ENCODE measurements at regions not wholly inside any gene's neighbourhood (a gene's known extent, or its start where the extent isn't known, plus 50 kb on each side); places are given as distances from the start of the nearest gene placed in this dataset.

DNA sequence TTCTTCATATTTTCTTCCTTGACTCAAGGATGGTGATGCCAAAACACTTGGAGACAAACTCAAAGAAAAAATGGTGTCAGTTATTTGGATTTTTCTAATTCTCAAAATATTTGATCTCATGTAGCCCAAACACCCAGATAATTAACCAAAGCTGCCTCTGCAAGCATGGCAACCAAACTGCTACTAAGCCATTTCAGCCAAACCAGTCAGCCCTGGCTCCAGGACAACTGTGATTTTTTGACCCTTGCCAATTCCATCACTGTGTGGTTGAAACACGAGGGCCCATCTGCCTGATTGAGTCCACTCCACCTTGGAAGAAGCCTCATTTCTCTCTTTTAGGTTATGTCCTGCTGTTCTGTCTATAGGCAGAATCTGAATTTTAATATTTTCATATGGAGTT, 277.4 kb downstream of the BLID start:
- DNase-seq (no peak), ATAC-seq (ENCODE audit: low read depth) (no peak)
- no peak overlapping the region for H3K4me2 ChIP-seq (replicated peaks; ENCODE audit: low read depth, low read length, poor library complexity, severe bottlenecking)
- H3K79me2 ChIP-seq (ENCODE audit: control insufficient read depth, insufficient read depth, low read length), result no peaks in the 10 kb centered on the region
- H3K4me1 ChIP-seq (ENCODE audit: control insufficient read depth in 2 of 2, insufficient read depth in 2 of 2, low read length in 2 of 2), result no peaks in the 10 kb centered on the region
- ChIA-PET POLR2A (no interaction called here), CTCF (no interaction called here)
- intact Hi-C loops (cut with micrococcal nuclease), result no loop called here
- H3K27ac ChIP-seq (ENCODE audit: low read length in 2 of 2), result no peak overlapping the region
- WGBS (ENCODE audit: insufficient coverage), result no CpG with 5 or more reads among the region's 1 CpG
- no peak overlapping the region for H3K27ac Mint-ChIP-seq
- no peak for TF ChIP-seq EZH2 (IDR thresholded peaks at IDR 0.05; ENCODE audit: borderline replicate concordance, insufficient read depth, low read depth, low read length, poor library complexity, severe bottlenecking)
- TF ChIP-seq, protein P1, sequence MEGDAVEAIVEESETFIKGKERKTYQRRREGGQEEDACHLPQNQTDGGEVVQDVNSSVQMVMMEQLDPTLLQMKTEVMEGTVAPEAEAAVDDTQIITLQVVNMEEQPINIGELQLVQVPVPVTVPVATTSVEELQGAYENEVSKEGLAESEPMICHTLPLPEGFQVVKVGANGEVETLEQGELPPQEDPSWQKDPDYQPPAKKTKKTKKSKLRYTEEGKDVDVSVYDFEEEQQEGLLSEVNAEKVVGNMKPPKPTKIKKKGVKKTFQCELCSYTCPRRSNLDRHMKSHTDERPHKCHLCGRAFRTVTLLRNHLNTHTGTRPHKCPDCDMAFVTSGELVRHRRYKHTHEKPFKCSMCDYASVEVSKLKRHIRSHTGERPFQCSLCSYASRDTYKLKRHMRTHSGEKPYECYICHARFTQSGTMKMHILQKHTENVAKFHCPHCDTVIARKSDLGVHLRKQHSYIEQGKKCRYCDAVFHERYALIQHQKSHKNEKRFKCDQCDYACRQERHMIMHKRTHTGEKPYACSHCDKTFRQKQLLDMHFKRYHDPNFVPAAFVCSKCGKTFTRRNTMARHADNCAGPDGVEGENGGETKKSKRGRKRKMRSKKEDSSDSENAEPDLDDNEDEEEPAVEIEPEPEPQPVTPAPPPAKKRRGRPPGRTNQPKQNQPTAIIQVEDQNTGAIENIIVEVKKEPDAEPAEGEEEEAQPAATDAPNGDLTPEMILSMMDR (IDR thresholded peaks at IDR 0.05), result no peak
- H2AFZ ChIP-seq (ENCODE audit: insufficient read depth, low read depth, low read length, poor library complexity, severe bottlenecking), result no peak overlapping the region
- no peaks in the 10 kb centered on the region for H3K4me1 Mint-ChIP-seq
- no peak overlapping the region for H3K4me3 ChIP-seq (ENCODE audit: control extremely low read depth in 1 of 5, extremely low read depth in 1 of 5, insufficient read depth in 1 of 5, low read depth in 2 of 5, low read length in 4 of 5)
- peaks cover 8% of the 10 kb centered on the region for H3K9me3 Mint-ChIP-seq (ENCODE audit: insufficient read depth)
- no peak overlapping the region for H3K9ac ChIP-seq (ENCODE audit: low read length)
- H3K27me3 Mint-ChIP-seq, result no peaks in the 10 kb centered on the region
- H3K27me3 ChIP-seq (replicated peaks in 1 of 4; ENCODE audit: control extremely low read depth in 1 of 4, control insufficient read depth in 3 of 4, insufficient read depth in 4 of 4, low read length in 3 of 4), result peaks cover 0 to 2% (median 0%) of the 10 kb centered on the region in 4 experiments
- peaks cover 0 to 3% (median 2%) of the 10 kb centered on the region in 3 donors for H3K9me3 ChIP-seq (ENCODE audit: control extremely low read depth in 1 of 3, control insufficient read depth in 2 of 3, insufficient read depth in 1 of 3, low read length in 2 of 3)
- H4K20me1 ChIP-seq (ENCODE audit: control insufficient read depth, insufficient read depth, low read length, poor library complexity, severe bottlenecking), result no peaks in the 10 kb centered on the region
- no peaks in the 10 kb centered on the region for H3K36me3 ChIP-seq (replicated peaks in 1 of 2; ENCODE audit: control extremely low read depth in 1 of 2, control insufficient read depth in 1 of 2, extremely low read depth in 1 of 2, insufficient read depth in 2 of 2, low read length in 1 of 2)
- no peak overlapping the region for H3K4me3 Mint-ChIP-seq

DNA sequence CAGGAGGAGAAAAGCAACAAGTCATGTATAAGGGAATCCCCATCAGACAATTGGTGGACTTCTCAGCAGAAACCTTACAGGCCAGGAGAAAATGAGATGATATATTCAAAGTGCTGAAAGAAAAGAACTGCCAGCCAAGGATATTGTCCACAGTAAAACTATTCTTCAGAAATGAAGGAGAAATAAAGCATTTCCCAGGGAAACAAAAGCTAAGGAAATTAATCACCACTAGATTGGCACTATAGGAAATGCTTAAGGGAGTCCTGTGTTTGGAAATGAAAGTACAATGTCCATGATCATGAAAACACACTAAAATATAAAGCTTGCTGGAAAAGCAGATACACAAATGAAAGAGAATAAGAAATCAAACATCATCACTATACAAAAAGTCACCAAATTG, 282.0 kb downstream of the BLID start:
- Histone ChIP-seq H3K36me3 (replicated peaks in 1 of 2; ENCODE audit: control extremely low read depth in 1 of 2, control insufficient read depth in 1 of 2, extremely low read depth in 1 of 2, insufficient read depth in 2 of 2, low read length in 1 of 2) (no peaks in the 10 kb centered on the region), H4K20me1 (ENCODE audit: control insufficient read depth, insufficient read depth, low read length, poor library complexity, severe bottlenecking) (no peaks in the 10 kb centered on the region), H3K79me2 (ENCODE audit: control insufficient read depth, insufficient read depth, low read length) (no peaks in the 10 kb centered on the region), H3K27me3 (replicated peaks in 1 of 4; ENCODE audit: control extremely low read depth in 1 of 4, control insufficient read depth in 3 of 4, insufficient read depth in 4 of 4, low read length in 3 of 4) (peaks cover 0 to 2% (median 0%) of the 10 kb centered on the region in 4 experiments), H2AFZ (ENCODE audit: insufficient read depth, low read depth, low read length, poor library complexity, severe bottlenecking) (no peak overlapping the region), H3K9me3 (ENCODE audit: control extremely low read depth in 1 of 3, control insufficient read depth in 2 of 3, insufficient read depth in 1 of 3, low read length in 2 of 3) (peaks cover 4 to 15% (median 12%) of the 10 kb centered on the region in 3 donors), H3K4me1 (ENCODE audit: control insufficient read depth in 2 of 2, insufficient read depth in 2 of 2, low read length in 2 of 2) (no peaks in the 10 kb centered on the region), H3K9ac (ENCODE audit: low read length) (no peak overlapping the region), H3K27ac (ENCODE audit: low read length in 2 of 2) (no peak overlapping the region), H3K4me3 (ENCODE audit: control extremely low read depth in 1 of 5, extremely low read depth in 1 of 5, insufficient read depth in 1 of 5, low read depth in 2 of 5, low read length in 4 of 5) (no peak overlapping the region), H3K4me2 (replicated peaks; ENCODE audit: low read depth, low read length, poor library complexity, severe bottlenecking) (no peak overlapping the region)
- Mint-ChIP-seq H3K4me3 (no peak overlapping the region), H3K9me3 (ENCODE audit: insufficient read depth) (peaks cover 6% of the 10 kb centered on the region), H3K27me3 (no peaks in the 10 kb centered on the region), H3K27ac (no peak overlapping the region), H3K4me1 (no peaks in the 10 kb centered on the region)
- DNase-seq (no peak), ATAC-seq (ENCODE audit: low read depth) (no peak)
- CTCF ChIA-PET, result no interaction called here
- POLR2A ChIA-PET, result no interaction called here
- no peak for TF ChIP-seq EZH2 (IDR thresholded peaks at IDR 0.05; ENCODE audit: borderline replicate concordance, insufficient read depth, low read depth, low read length, poor library complexity, severe bottlenecking)
- TF ChIP-seq, protein P1 (IDR thresholded peaks at IDR 0.05), result no peak
- intact Hi-C loops (cut with micrococcal nuclease), result no loop called here
